Natural killer cell (primary cell): ENCODE measurements at regions not wholly inside any gene's neighbourhood (a gene's known extent, or its start where the extent isn't known, plus 50 kb on each side); places are given as distances from the start of the nearest gene placed in this dataset.
"Not testable (repeated sequence)": the region's sequence is repeated elsewhere in the genome, so short reads cannot be mapped to it uniquely, and the experiment has no call there.

Source experiments
- ATAC-seq, 3 donors: fragments of 150-1000 bp in 2 of 3; fragments of 200-7000 bp in 1 of 3; cut with Tn5 transposase; 1 replicate in 1 of 3; 2 replicates in 2 of 3; pipeline ENCODE4 v1.10.0; 2021; ENCODE audit warnings: mild to moderate bottlenecking in 2 of 3, moderate library complexity in 2 of 3
- DNase-seq, 2 donors: peaks; one replicate each; pipeline versions ENCODE4 v3.0.0 to v3.0.0-alpha.2; 2013 to 2021; ENCODE audit warnings: mixed read lengths in 1 of 2
- H3K27ac ChIP-seq: one replicate; pipeline ENCODE4 v1.5.1; 2013; ENCODE audit warnings: mild to moderate bottlenecking, low read length
- H3K27me3 ChIP-seq: one replicate; pipeline ENCODE4 v1.6.1; 2013; ENCODE audit warnings: low read length; ENCODE audit not compliant: control insufficient read depth, insufficient read depth
- H3K36me3 ChIP-seq: one replicate; pipeline ENCODE4 v1.6.1; 2013; ENCODE audit warnings: low read length; ENCODE audit not compliant: control insufficient read depth, insufficient read depth
- H3K4me1 ChIP-seq: one replicate; pipeline ENCODE4 v1.6.1; 2013; ENCODE audit warnings: low read length; ENCODE audit not compliant: control insufficient read depth, insufficient read depth
- H3K4me3 ChIP-seq: one replicate; pipeline ENCODE4 v1.5.1; 2013; ENCODE audit warnings: low read length
- H3K9me3 ChIP-seq: one replicate; pipeline ENCODE4 v1.6.1; 2013; ENCODE audit warnings: low read length; ENCODE audit not compliant: control insufficient read depth, insufficient read depth
- H3K27ac Mint-ChIP-seq, 2 donors: one replicate each; pipeline ENCODE4 v1.8.0; 2022; ENCODE audit warnings: mild to moderate bottlenecking in 2 of 2, mixed read lengths in 2 of 2, moderate library complexity in 1 of 2
- H3K27me3 Mint-ChIP-seq, 2 donors: one replicate each; pipeline ENCODE4 v1.8.0; 2022; ENCODE audit warnings: low read depth in 2 of 2, mixed read lengths in 2 of 2
- H3K36me3 Mint-ChIP-seq: one replicate; pipeline ENCODE4 v1.8.0; 2022; ENCODE audit warnings: mixed read lengths
- H3K4me1 Mint-ChIP-seq, 2 donors: one replicate each; pipeline ENCODE4 v1.8.0; 2022; ENCODE audit warnings: mixed read lengths in 2 of 2
- H3K4me3 Mint-ChIP-seq: one replicate; pipeline ENCODE4 v1.8.0; 2022; ENCODE audit warnings: mild to moderate bottlenecking, moderate library complexity, mixed read lengths
- H3K9me3 Mint-ChIP-seq, 2 donors: one replicate each; pipeline ENCODE4 v1.8.0; 2022; ENCODE audit warnings: mixed read lengths in 2 of 2
- WGBS: methylation state at CpG from one replicate; pipeline ENCODE4 v1.1.7; 2013; ENCODE audit warnings: missing lambda C conversion rate; ENCODE audit not compliant: insufficient coverage; 5-methylcytosine and 5-hydroxymethylcytosine counted together
- intact Hi-C: fragments of 100-400 bp; cut with micrococcal nuclease; formaldehyde crosslinking; loops from one replicate; pipeline ENCODE4 v1.14.2; 2022
- TF ChIP-seq, protein P1 (sequence below): fragments of 200-600 bp; IDR thresholded peaks from one replicate; pipeline ENCODE4 v1.8.0; 2022; ENCODE audit warnings: antibody characterized with exemption

- no peaks in the 10 kb centered on the region for H3K36me3 ChIP-seq
- no peaks in the 10 kb centered on the region for H3K9me3 Mint-ChIP-seq
- H3K4me3 ChIP-seq, result no peak overlapping the region
- DNase-seq (no peak), ATAC-seq (no peak)
- H3K4me1 ChIP-seq, result no peaks in the 10 kb centered on the region
- H3K27me3 Mint-ChIP-seq, result peaks cover 18 to 27% of the 10 kb centered on the region in 2 donors
- H3K4me1 Mint-ChIP-seq, result no peaks in the 10 kb centered on the region
- peaks cover 7% of the 10 kb centered on the region for H3K27me3 ChIP-seq
- no peak overlapping the region for H3K4me3 Mint-ChIP-seq
- H3K36me3 Mint-ChIP-seq, result no peaks in the 10 kb centered on the region
- H3K27ac ChIP-seq, result no peak overlapping the region
- TF ChIP-seq, protein P1, sequence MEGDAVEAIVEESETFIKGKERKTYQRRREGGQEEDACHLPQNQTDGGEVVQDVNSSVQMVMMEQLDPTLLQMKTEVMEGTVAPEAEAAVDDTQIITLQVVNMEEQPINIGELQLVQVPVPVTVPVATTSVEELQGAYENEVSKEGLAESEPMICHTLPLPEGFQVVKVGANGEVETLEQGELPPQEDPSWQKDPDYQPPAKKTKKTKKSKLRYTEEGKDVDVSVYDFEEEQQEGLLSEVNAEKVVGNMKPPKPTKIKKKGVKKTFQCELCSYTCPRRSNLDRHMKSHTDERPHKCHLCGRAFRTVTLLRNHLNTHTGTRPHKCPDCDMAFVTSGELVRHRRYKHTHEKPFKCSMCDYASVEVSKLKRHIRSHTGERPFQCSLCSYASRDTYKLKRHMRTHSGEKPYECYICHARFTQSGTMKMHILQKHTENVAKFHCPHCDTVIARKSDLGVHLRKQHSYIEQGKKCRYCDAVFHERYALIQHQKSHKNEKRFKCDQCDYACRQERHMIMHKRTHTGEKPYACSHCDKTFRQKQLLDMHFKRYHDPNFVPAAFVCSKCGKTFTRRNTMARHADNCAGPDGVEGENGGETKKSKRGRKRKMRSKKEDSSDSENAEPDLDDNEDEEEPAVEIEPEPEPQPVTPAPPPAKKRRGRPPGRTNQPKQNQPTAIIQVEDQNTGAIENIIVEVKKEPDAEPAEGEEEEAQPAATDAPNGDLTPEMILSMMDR, result no peak
- H3K27ac Mint-ChIP-seq, result no peak overlapping the region
- 92% methylated on average over 5 of the region's 5 CpGs for WGBS
- H3K9me3 ChIP-seq, result no peaks in the 10 kb centered on the region
- intact Hi-C loops, result no loop called here
Measured at GRCh38 chr13:40048551-40048950, 393.1 kb downstream of the COG6 start.

- no peaks in the 10 kb centered on the region for H3K36me3 Mint-ChIP-seq
- Histone ChIP-seq H3K4me3 (no peak overlapping the region), H3K27me3 (peaks cover 2% of the 10 kb centered on the region), H3K4me1 (no peaks in the 10 kb centered on the region), H3K27ac (no peak overlapping the region), H3K9me3 (no peaks in the 10 kb centered on the region), H3K36me3 (no peaks in the 10 kb centered on the region)
- intact Hi-C loops, result no loop called here
- no peaks in the 10 kb centered on the region for H3K4me1 Mint-ChIP-seq
- TF ChIP-seq, protein P1, result no peak
- no peaks in the 10 kb centered on the region for H3K9me3 Mint-ChIP-seq
- H3K27ac Mint-ChIP-seq, result no peak overlapping the region
- ATAC-seq (no peak), DNase-seq (no peak)
- H3K27me3 Mint-ChIP-seq, result peaks cover 13 to 15% of the 10 kb centered on the region in 2 donors
- H3K4me3 Mint-ChIP-seq, result no peak overlapping the region
Measured at GRCh38 chr13:40052954-40053353, 397.5 kb downstream of the COG6 start.

- no peaks in the 10 kb centered on the region for H3K4me1 Mint-ChIP-seq
- no peak overlapping the region for H3K27ac Mint-ChIP-seq
- no peaks in the 10 kb centered on the region for H3K36me3 ChIP-seq
- ATAC-seq (no peak), DNase-seq (no peak)
- H3K9me3 Mint-ChIP-seq, result no peaks in the 10 kb centered on the region
- no peaks in the 10 kb centered on the region for H3K27me3 ChIP-seq
- no peaks in the 10 kb centered on the region for H3K9me3 ChIP-seq
- no peaks in the 10 kb centered on the region for H3K4me1 ChIP-seq
- intact Hi-C loops, result no loop called here
- no peaks in the 10 kb centered on the region for H3K36me3 Mint-ChIP-seq
- no peak overlapping the region for H3K27ac ChIP-seq
- TF ChIP-seq, protein P1, result no peak
- H3K4me3 Mint-ChIP-seq, result no peak overlapping the region
- no peak overlapping the region for H3K4me3 ChIP-seq
- 95% methylated on average over 4 of the region's 4 CpGs for WGBS
- H3K27me3 Mint-ChIP-seq, result peaks cover 9 to 15% of the 10 kb centered on the region in 2 donors
Measured at GRCh38 chr13:40053401-40053800, 397.9 kb downstream of the COG6 start.

DNA sequence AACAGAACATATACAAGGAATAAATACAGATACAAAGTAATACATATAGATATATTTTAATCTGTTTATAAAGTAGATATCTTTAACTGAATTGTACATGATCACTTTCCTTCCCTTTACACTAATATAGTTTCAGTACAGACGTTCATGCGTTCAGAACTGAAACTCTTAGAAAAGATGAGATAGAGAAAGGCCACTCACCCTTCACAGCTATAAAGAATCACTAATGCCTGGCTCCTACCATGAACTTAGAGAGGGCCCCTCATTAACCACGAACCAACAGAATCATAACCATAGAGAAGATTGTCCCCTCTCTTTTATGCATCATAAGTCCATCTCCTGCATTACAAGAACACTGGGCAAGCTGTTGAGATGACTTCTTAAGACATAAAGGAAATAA, 399.0 kb downstream of the COG6 start:
- no CpG with 5 or more reads among the region's 3 CpGs for WGBS
- H3K36me3 Mint-ChIP-seq, ATAC-seq, H3K4me3 Mint-ChIP-seq, H3K4me1 Mint-ChIP-seq, intact Hi-C loops, H3K36me3 ChIP-seq, H3K9me3 Mint-ChIP-seq, H3K27ac ChIP-seq, H3K27ac Mint-ChIP-seq, H3K4me1 ChIP-seq, H3K9me3 ChIP-seq, DNase-seq, H3K27me3 ChIP-seq, H3K4me3 ChIP-seq: not testable (repeated sequence)
- H3K27me3 Mint-ChIP-seq, result peaks cover 9 to 12% of the 10 kb centered on the region in 2 donors
